HG02678 (cell line): ENCODE measurements at regions not wholly inside any gene's neighbourhood (a gene's known extent, or its start where the extent isn't known, plus 50 kb on each side); places are given as distances from the start of the nearest gene placed in this dataset.
"Not testable (repeated sequence)": the region's sequence is repeated elsewhere in the genome, so short reads cannot be mapped to it uniquely, and the experiment has no call there.

Source experiments
- ATAC-seq: cut with Tn5 transposase; IDR thresholded peaks from one replicate; pipeline ENCODE4 v1.9.1; 2021; ENCODE audit warnings: mild to moderate bottlenecking, moderate library complexity; ENCODE audit not compliant: unreplicated experiment

GRCh38 chrX:84611843-84612636 lies 109.8 kb upstream of the HDX start:
- no peak for ATAC-seq

- ATAC-seq, result no peak
Measured at GRCh38 chrX:84634201-84634782, 132.0 kb upstream of the HDX start.

- no peak for ATAC-seq
Measured at GRCh38 chrX:84666086-84666485, 163.8 kb upstream of the HDX start.

- ATAC-seq, result no peak
Measured at GRCh38 chrX:84690228-84690627, 188.0 kb upstream of the HDX start.

GRCh38 chrX:84709987-84710386 lies 207.7 kb upstream of the HDX start:
- no peak for ATAC-seq

- ATAC-seq, result no peak
Measured at GRCh38 chrX:84710611-84711010, 208.4 kb upstream of the HDX start.

GRCh38 chrX:84712621-84713020 lies 210.4 kb upstream of the HDX start:
- no peak for ATAC-seq

- ATAC-seq, result no peak
Measured at GRCh38 chrX:84715315-84715714, 213.1 kb upstream of the HDX start.

- ATAC-seq, result no peak
Measured at GRCh38 chrX:84717343-84717742, 215.1 kb upstream of the HDX start.

GRCh38 chrX:84721416-84721815 lies 219.2 kb upstream of the HDX start:
- ATAC-seq, result no peak

- no peak for ATAC-seq
Measured at GRCh38 chrX:84724576-84724975, 222.3 kb upstream of the HDX start.

- ATAC-seq, result no peak
Measured at GRCh38 chrX:84729408-84729807, 227.2 kb upstream of the HDX start.

- ATAC-seq, result peak; percentile 99
Measured at GRCh38 chrX:84729809-84730208, 227.6 kb upstream of the HDX start.

GRCh38 chrX:84735025-84735424 lies 232.8 kb upstream of the HDX start:
- ATAC-seq, result no peak

GRCh38 chrX:84737471-84737871 lies 235.2 kb upstream of the HDX start:
- no peak for ATAC-seq

- no peak for ATAC-seq
Measured at GRCh38 chrX:84747516-84747915, 245.3 kb upstream of the HDX start.

GRCh38 chrX:84748965-84749656 lies 246.9 kb upstream of the HDX start:
- no peak for ATAC-seq

GRCh38 chrX:84760560-84760959 lies 243.1 kb upstream of the APOOL start:
- ATAC-seq, result no peak

GRCh38 chrX:84796321-84796720 lies 207.4 kb upstream of the APOOL start:
- no peak for ATAC-seq

GRCh38 chrX:84830836-84831235 lies 172.8 kb upstream of the APOOL start:
- ATAC-seq, result no peak

GRCh38 chrX:84846541-84846940 lies 157.1 kb upstream of the APOOL start:
- not testable (repeated sequence) for ATAC-seq

GRCh38 chrX:84851183-84851582 lies 152.5 kb upstream of the APOOL start:
- not testable (repeated sequence) for ATAC-seq
